CD4-positive, alpha-beta memory T cell (primary cell): ENCODE measurements at regions not wholly inside any gene's neighbourhood (a gene's known extent, or its start where the extent isn't known, plus 50 kb on each side); places are given as distances from the start of the nearest gene placed in this dataset.
A peak's percentile ranks its signal among the peaks of the same experiment; 100 is the strongest.

Experiments used
- CTCF ChIA-PET: fragments of 350-600 bp; sonication (Branson Sonifier 250); formaldehyde crosslinking; loops from one replicate; lab custom pipeline; 2021; ENCODE audit warnings: inconsistent platforms; ENCODE audit not compliant: partially characterized antibody; lab: Charles Lee
- POLR2A ChIA-PET: fragments of 350-600 bp; sonication (Branson Sonifier 250); formaldehyde crosslinking; loops from one replicate; lab custom pipeline; 2021; ENCODE audit not compliant: partially characterized antibody; lab: Charles Lee
- DNase-seq, 5 donors: peaks; one replicate each; pipeline versions ENCODE4 v3.0.0 to v3.0.0-alpha.2; 2020 to 2022; ENCODE audit warnings: mixed read lengths in 1 of 5
- H3K27ac ChIP-seq: one replicate; pipeline ENCODE4 v1.7.0; 2013; ENCODE audit warnings: low read depth, low read length
- H3K27me3 ChIP-seq: 2 replicates; pipeline ENCODE4 v1.7.0; 2013; ENCODE audit warnings: mild to moderate bottlenecking, low read length, moderate library complexity; ENCODE audit not compliant: insufficient read depth
- H3K36me3 ChIP-seq: 2 replicates; pipeline ENCODE4 v1.7.0; 2013; ENCODE audit warnings: mild to moderate bottlenecking, low read length, moderate library complexity; ENCODE audit not compliant: insufficient read depth
- H3K4me1 ChIP-seq: 2 replicates; pipeline ENCODE4 v1.7.0; 2013; ENCODE audit warnings: mild to moderate bottlenecking, low read length, moderate library complexity; ENCODE audit not compliant: insufficient read depth
- H3K4me3 ChIP-seq, 2 donors: one replicate each; pipeline ENCODE4 v1.7.0; 2013; ENCODE audit warnings: low read length in 2 of 2, mild to moderate bottlenecking in 1 of 2
- H3K9me3 ChIP-seq, 2 donors: one replicate each; pipeline ENCODE4 v1.7.0; 2013; ENCODE audit warnings: low read length in 2 of 2, control low read depth in 1 of 2; ENCODE audit not compliant: control insufficient read depth in 1 of 2
- H3K27ac Mint-ChIP-seq, 7 donors: one replicate each; pipeline ENCODE4 v1.8.0; 2020 to 2021; ENCODE audit warnings: mixed read lengths in 7 of 7, mild to moderate bottlenecking in 6 of 7, inconsistent platforms in 3 of 7, moderate library complexity in 3 of 7
- H3K27me3 Mint-ChIP-seq, 2 donors: one replicate each; pipeline ENCODE4 v1.8.0; 2020 to 2021; ENCODE audit warnings: mixed read lengths in 2 of 2
- H3K36me3 Mint-ChIP-seq, 2 donors: one replicate each; pipeline ENCODE4 v1.8.0; 2020 to 2021; ENCODE audit warnings: mixed read lengths in 2 of 2, inconsistent platforms in 1 of 2, mild to moderate bottlenecking in 1 of 2
- H3K4me1 Mint-ChIP-seq, 4 donors: one replicate each; pipeline ENCODE4 v1.8.0; 2020 to 2021; ENCODE audit warnings: mixed read lengths in 4 of 4, mild to moderate bottlenecking in 1 of 4
- H3K4me3 Mint-ChIP-seq, 8 donors: one replicate each; pipeline ENCODE4 v1.8.0; 2020 to 2021; ENCODE audit warnings: mixed read lengths in 8 of 8, mild to moderate bottlenecking in 7 of 8, moderate library complexity in 6 of 8, inconsistent platforms in 3 of 8
- H3K9me3 Mint-ChIP-seq, 8 donors: one replicate each; pipeline ENCODE4 v1.8.0; 2020 to 2021; ENCODE audit warnings: mixed read lengths in 8 of 8, mild to moderate bottlenecking in 5 of 8, inconsistent platforms in 3 of 8, moderate library complexity in 1 of 8
- intact Hi-C: fragments of 100-400 bp; cut with micrococcal nuclease; formaldehyde crosslinking; loops from one replicate; pipeline ENCODE4 v1.15.1; 2023

- H3K36me3 Mint-ChIP-seq: peaks cover 0 to 1% of the 10 kb centered on the region in 2 donors
- no peak overlapping the region for H3K27ac Mint-ChIP-seq
- Histone ChIP-seq H3K4me1 (peaks cover 10% of the 10 kb centered on the region), H3K27me3 (no peaks in the 10 kb centered on the region), H3K27ac (no peak overlapping the region), H3K36me3 (no peaks in the 10 kb centered on the region), H3K4me3 (no peak overlapping the region), H3K9me3 (no peaks in the 10 kb centered on the region)
- intact Hi-C loops: no loop called here
- peaks cover 4 to 11% (median 7%) of the 10 kb centered on the region in 4 donors for H3K4me1 Mint-ChIP-seq
- ChIA-PET CTCF (interaction anchor here (1.9 to 6.8 kb wide), 5 partner anchors 11 to 740 kb away, joined by 5 to 116 read pairs (median 54); no protein-coding TSS in a partner anchor), POLR2A (no interaction called here)
- H3K27me3 Mint-ChIP-seq: no peaks in the 10 kb centered on the region
- peaks cover 0 to 8% (median 0%) of the 10 kb centered on the region in 8 donors for H3K9me3 Mint-ChIP-seq
- H3K4me3 Mint-ChIP-seq: no peak overlapping the region
- DNase-seq: no peak
Observed at GRCh38 chr14:55734731-55735130, 154.7 kb downstream of the KTN1 start.

GRCh38 chr14:55739967-55740648 lies 160.1 kb downstream of the KTN1 start:
- H3K27me3 Mint-ChIP-seq: no peaks in the 10 kb centered on the region
- H3K36me3 Mint-ChIP-seq: peaks cover 0 to 1% of the 10 kb centered on the region in 2 donors
- no peak for DNase-seq
- H3K4me3 Mint-ChIP-seq: no peak overlapping the region
- intact Hi-C loops: no loop called here
- no peak overlapping the region for H3K4me3 ChIP-seq
- no peak overlapping the region for H3K27ac ChIP-seq
- H3K4me1 ChIP-seq: no peaks in the 10 kb centered on the region
- H3K4me1 Mint-ChIP-seq: no peaks in the 10 kb centered on the region
- peaks cover 0 to 8% (median 0%) of the 10 kb centered on the region in 8 donors for H3K9me3 Mint-ChIP-seq
- H3K27me3 ChIP-seq: no peaks in the 10 kb centered on the region
- ChIA-PET CTCF (interaction anchor here (0.8 to 2.2 kb wide), 2 partner anchors 11 to 598 kb away, joined by 3 to 4 read pairs; no protein-coding TSS in a partner anchor), POLR2A (no interaction called here)
- H3K36me3 ChIP-seq: no peaks in the 10 kb centered on the region
- H3K9me3 ChIP-seq: no peaks in the 10 kb centered on the region
- no peak overlapping the region for H3K27ac Mint-ChIP-seq

- Histone ChIP-seq H3K4me1 (no peaks in the 10 kb centered on the region), H3K27me3 (no peaks in the 10 kb centered on the region), H3K36me3 (no peaks in the 10 kb centered on the region), H3K9me3 (no peaks in the 10 kb centered on the region), H3K27ac (no peak overlapping the region), H3K4me3 (no peak overlapping the region)
- Mint-ChIP-seq H3K27me3 (no peaks in the 10 kb centered on the region), H3K4me3 (no peak overlapping the region), H3K36me3 (no peaks in the 10 kb centered on the region), H3K27ac (no peak overlapping the region), H3K9me3 (peaks cover 0 to 8% (median 0%) of the 10 kb centered on the region in 8 donors), H3K4me1 (no peaks in the 10 kb centered on the region)
- CTCF ChIA-PET: interaction anchor here (2.2 kb wide), 1 partner anchor 11 kb away, joined by 4 read pairs; no protein-coding TSS in a partner anchor
- intact Hi-C loops: no loop called here
- DNase-seq: no peak
- POLR2A ChIA-PET: no interaction called here
Observed at GRCh38 chr14:55740649-55740989, 160.6 kb downstream of the KTN1 start.

GRCh38 chr14:55741240-55741639 lies 161.2 kb downstream of the KTN1 start:
- POLR2A ChIA-PET: no interaction called here
- Histone ChIP-seq H3K27ac (no peak overlapping the region), H3K4me3 (no peak overlapping the region), H3K27me3 (no peaks in the 10 kb centered on the region), H3K9me3 (no peaks in the 10 kb centered on the region), H3K36me3 (no peaks in the 10 kb centered on the region), H3K4me1 (no peaks in the 10 kb centered on the region)
- H3K4me3 Mint-ChIP-seq: no peak overlapping the region
- intact Hi-C loops: no loop called here
- no peak overlapping the region for H3K27ac Mint-ChIP-seq
- no peaks in the 10 kb centered on the region for H3K27me3 Mint-ChIP-seq
- H3K36me3 Mint-ChIP-seq: no peaks in the 10 kb centered on the region
- H3K4me1 Mint-ChIP-seq: no peaks in the 10 kb centered on the region
- CTCF ChIA-PET: interaction anchor here (2.2 kb wide), 1 partner anchor 12 kb away, joined by 4 read pairs; no protein-coding TSS in a partner anchor
- no peak for DNase-seq
- H3K9me3 Mint-ChIP-seq: peaks cover 0 to 5% (median 0%) of the 10 kb centered on the region in 8 donors

GRCh38 chr14:55743551-55743950 lies 163.5 kb downstream of the KTN1 start:
- H3K4me3 Mint-ChIP-seq: no peak overlapping the region
- H3K36me3 Mint-ChIP-seq: no peaks in the 10 kb centered on the region
- no peaks in the 10 kb centered on the region for H3K4me1 Mint-ChIP-seq
- Histone ChIP-seq H3K27me3 (no peaks in the 10 kb centered on the region), H3K27ac (no peak overlapping the region), H3K9me3 (no peaks in the 10 kb centered on the region), H3K36me3 (no peaks in the 10 kb centered on the region), H3K4me1 (no peaks in the 10 kb centered on the region), H3K4me3 (no peak overlapping the region)
- ChIA-PET POLR2A (no interaction called here), CTCF (no interaction called here)
- DNase-seq: no peak
- no peaks in the 10 kb centered on the region for H3K27me3 Mint-ChIP-seq
- intact Hi-C loops: no loop called here
- H3K9me3 Mint-ChIP-seq: no peaks in the 10 kb centered on the region
- no peak overlapping the region for H3K27ac Mint-ChIP-seq

- H3K4me1 ChIP-seq: no peaks in the 10 kb centered on the region
- Mint-ChIP-seq H3K36me3 (no peaks in the 10 kb centered on the region), H3K4me3 (no peak overlapping the region), H3K27ac (no peak overlapping the region), H3K9me3 (no peaks in the 10 kb centered on the region), H3K4me1 (no peaks in the 10 kb centered on the region), H3K27me3 (no peaks in the 10 kb centered on the region)
- intact Hi-C loops: no loop called here
- CTCF ChIA-PET: no interaction called here
- POLR2A ChIA-PET: no interaction called here
- no peak for DNase-seq
- H3K9me3 ChIP-seq: no peaks in the 10 kb centered on the region
- no peaks in the 10 kb centered on the region for H3K27me3 ChIP-seq
- H3K36me3 ChIP-seq: no peaks in the 10 kb centered on the region
- H3K27ac ChIP-seq: no peak overlapping the region
- H3K4me3 ChIP-seq: no peak overlapping the region
Observed at GRCh38 chr14:55744321-55744720, 164.3 kb downstream of the KTN1 start.

GRCh38 chr14:55745906-55746305 lies 165.9 kb downstream of the KTN1 start:
- no peak overlapping the region for H3K4me3 ChIP-seq
- no peaks in the 10 kb centered on the region for H3K27me3 Mint-ChIP-seq
- no peaks in the 10 kb centered on the region for H3K27me3 ChIP-seq
- H3K4me1 Mint-ChIP-seq: no peaks in the 10 kb centered on the region
- no peak overlapping the region for H3K27ac ChIP-seq
- H3K27ac Mint-ChIP-seq: peak overlapping the region in 1 of 7 donors; percentile 51
- H3K4me1 ChIP-seq: no peaks in the 10 kb centered on the region
- H3K4me3 Mint-ChIP-seq: no peak overlapping the region
- no peak for DNase-seq
- POLR2A ChIA-PET: no interaction called here
- H3K36me3 Mint-ChIP-seq: no peaks in the 10 kb centered on the region
- no peaks in the 10 kb centered on the region for H3K9me3 ChIP-seq
- CTCF ChIA-PET: no interaction called here
- intact Hi-C loops: no loop called here
- no peaks in the 10 kb centered on the region for H3K9me3 Mint-ChIP-seq
- H3K36me3 ChIP-seq: no peaks in the 10 kb centered on the region
